AG09319 (cell line): ENCODE measurements at regions not wholly inside any gene's neighbourhood (a gene's known extent, or its start where the extent isn't known, plus 50 kb on each side); places are given as distances from the start of the nearest gene placed in this dataset.

Experiments
- DNase-seq: peaks from one replicate; pipeline ENCODE4 v3.0.0-alpha.2; 2010; ENCODE audit warnings: low read depth; ENCODE audit errors: extremely low read depth
- TF ChIP-seq, protein P1 (sequence below): IDR thresholded peaks from 2 replicates; pipeline ENCODE4 v1.5.1; 2011; ENCODE audit warnings: low read depth, mild to moderate bottlenecking, inconsistent platforms, low read length, moderate library complexity

DNA sequence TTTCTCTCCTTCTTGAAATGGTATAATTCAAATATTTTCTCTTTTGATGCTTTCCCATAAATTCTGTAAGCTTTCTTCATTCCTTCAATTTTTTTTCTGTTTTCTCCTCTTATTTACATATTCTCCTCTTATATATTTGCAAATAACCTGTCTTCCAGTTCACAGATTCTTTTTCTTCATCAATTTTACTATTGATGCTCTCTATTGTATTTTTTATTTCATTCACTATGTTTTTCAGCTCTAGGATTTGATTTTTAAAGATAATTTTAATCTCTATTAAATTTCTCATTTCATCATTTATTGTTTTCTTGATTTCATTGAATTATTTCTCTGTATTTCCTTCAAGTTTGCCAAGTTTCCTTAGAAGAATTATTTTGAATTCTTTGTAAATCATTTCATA is 54.0 kb upstream of the PRPS1L1 start:
- TF ChIP-seq, protein P1, sequence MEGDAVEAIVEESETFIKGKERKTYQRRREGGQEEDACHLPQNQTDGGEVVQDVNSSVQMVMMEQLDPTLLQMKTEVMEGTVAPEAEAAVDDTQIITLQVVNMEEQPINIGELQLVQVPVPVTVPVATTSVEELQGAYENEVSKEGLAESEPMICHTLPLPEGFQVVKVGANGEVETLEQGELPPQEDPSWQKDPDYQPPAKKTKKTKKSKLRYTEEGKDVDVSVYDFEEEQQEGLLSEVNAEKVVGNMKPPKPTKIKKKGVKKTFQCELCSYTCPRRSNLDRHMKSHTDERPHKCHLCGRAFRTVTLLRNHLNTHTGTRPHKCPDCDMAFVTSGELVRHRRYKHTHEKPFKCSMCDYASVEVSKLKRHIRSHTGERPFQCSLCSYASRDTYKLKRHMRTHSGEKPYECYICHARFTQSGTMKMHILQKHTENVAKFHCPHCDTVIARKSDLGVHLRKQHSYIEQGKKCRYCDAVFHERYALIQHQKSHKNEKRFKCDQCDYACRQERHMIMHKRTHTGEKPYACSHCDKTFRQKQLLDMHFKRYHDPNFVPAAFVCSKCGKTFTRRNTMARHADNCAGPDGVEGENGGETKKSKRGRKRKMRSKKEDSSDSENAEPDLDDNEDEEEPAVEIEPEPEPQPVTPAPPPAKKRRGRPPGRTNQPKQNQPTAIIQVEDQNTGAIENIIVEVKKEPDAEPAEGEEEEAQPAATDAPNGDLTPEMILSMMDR, result no peak

DNA sequence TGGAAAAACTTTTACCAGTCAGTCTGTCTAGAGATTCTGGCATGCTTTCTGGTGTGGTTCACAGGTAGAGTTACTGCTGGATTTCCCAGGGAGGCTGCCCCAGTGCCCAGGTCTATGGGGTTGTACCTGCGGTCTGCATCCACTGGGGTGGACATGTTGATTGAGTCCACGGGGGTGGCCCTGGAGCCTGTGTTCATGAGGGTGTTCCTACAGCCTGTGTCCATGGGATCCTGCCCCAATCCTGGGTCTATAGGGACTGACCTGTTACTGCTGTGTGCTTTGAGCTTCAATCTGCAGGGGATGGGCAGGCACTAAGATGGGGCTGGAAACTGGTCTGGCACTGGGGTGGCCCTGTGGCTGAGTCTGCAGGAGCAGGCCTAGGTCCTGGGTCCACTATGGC is 54.5 kb upstream of the PRPS1L1 start:
- TF ChIP-seq, protein P1, result no peak
- no peak for DNase-seq

More for the DNA sequence above, 54.0 kb upstream of the PRPS1L1 start:
- no peak for DNase-seq

DNA sequence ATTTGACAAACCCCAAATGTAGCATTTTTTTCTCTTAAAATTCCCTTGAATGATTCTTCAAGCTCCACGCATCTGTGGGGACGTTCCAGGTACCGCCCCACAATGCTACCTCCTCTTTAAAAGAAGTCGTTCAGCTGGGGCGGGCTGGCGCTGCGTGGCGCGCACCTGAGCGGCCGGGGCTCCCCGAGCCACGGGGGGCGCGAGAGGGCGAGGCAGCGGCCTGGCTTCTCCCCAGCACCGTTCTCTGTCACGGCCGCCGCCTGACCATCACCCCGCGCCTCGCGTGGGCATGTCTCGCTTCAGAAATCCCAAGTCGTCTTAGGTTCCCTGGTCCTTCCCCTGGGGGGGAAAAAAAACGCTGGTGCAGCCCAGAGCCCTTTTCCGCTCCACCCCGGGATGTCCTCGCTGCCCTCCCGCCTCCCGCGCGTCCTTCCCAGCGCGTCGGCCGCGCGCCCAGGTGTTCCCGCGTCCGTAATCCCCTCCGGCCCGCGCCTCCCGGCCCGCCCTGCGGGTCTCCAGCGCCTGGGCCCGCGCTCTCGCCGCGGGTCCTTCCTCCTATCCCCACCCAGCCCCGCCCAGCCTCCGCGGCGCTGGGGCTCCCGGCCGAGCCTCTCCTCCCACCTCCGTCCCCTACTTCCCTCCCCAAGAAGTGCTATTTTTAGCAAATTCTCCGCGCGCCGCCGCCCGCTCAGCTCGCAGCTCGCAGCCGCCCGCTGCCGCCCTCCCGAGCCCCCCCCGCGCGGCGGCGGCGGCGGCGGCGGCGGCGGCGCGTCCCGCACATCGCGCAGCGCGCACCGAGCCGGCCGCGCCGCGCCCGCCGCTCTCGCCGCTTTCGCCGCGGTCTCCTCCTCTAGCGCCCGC is 58.7 kb upstream of the PRPS1L1 start:
- no peak for DNase-seq
- TF ChIP-seq, protein P1, result no peak; the same call in 1 of the 2 replicates

DNA sequence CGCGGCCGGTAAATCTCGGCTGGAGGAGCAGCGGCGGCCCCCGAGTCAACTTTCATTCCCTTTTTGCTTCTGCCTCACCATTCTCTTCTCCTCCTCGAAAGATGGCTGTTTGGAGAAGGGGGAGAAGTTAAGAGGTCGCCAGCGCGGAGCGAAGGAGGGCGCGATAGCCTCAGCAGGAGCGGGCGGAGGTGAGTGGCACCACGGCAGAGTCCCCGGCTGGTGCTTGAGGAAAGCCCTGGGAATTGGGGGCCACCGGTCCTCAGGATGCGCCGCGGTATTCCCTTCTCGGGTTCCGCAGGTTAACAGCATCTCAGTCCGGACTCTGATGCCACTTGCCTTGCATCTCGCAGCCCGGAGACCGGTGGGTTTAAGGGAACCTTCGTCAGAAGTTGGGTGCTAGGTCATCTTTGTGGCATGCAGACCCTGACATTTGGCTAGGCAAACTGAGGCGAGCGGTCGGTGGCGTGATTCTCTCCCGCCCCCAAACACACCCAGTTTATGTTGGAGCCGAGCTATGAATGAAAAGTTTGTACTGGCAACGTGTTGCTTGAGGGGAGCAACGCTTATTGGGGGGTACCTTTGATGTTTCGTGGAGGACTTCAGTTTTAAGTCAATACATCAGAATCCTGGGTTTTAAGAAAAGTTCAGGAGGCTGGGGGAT is 59.5 kb upstream of the PRPS1L1 start:
- no peak for DNase-seq
- TF ChIP-seq, protein P1, result no peak

DNA sequence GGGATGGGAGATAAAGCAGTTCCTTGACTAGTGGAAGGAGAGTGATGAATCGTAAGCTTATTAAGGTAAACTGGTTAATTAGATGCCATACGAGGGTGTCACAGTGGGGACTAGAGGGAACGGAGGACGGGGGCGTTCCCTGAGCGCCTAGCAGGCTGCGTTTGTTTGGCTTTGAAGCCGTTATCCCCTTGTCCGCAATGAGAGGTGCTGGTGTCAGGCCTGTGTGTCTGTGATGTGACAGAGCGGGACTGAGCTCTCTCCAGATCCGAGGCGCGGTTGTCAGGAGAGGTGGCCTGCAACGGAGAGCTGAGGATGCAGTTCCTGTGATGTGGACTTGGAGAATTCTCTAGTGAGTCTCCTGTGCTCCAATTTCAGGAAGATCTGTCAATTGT is 60.0 kb upstream of the PRPS1L1 start:
- TF ChIP-seq, protein P1, result no peak
- DNase-seq, result no peak

DNA sequence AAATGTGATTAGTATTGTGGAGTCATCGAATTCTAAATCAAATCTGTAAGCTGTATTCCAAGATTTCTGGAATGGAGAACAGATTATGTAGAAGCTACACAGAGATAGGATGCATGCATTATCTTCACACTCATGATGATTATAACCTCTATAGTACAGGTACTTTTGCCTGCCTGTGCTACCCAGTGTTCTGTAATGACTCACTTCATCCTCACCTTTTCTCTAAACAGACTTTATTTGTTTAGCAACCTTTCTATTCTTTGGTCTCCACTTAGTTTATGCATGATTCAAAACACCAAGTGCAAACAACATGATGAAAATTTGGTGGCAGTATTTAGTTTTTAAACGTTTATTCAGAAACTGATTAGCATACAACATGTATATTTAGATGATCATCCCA is 68.4 kb upstream of the PRPS1L1 start:
- TF ChIP-seq, protein P1, result no peak
- DNase-seq, result no peak

DNA sequence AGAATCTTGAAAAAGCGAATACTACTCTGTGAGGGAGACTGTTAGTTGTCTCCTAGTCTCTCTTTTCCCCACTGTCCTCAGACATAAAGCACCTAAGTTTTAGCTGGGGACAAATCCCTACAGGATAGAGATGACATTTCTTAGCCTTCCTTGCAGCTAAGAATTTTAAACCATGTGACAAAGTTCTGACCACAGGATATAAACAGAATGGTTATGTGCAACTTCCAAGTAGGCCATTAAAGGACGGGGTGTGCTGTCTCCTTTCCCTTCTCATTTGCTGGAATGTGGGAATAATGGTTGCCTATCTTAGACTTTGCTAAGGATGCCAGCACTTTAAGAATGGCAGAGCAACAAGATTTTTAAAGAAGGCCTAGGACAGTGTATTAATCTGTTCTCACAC is 74.9 kb upstream of the PRPS1L1 start:
- DNase-seq, result no peak
- TF ChIP-seq, protein P1, result no peak
